CD4-positive, alpha-beta T cell treated with Interleukin-10 for 1 hour (primary cell): ENCODE measurements at regions not wholly inside any gene's neighbourhood (a gene's known extent, or its start where the extent isn't known, plus 50 kb on each side); places are given as distances from the start of the nearest gene placed in this dataset.

Source experiments
- DNase-seq: peaks from one replicate; pipeline ENCODE4 v3.0.0-alpha.2; 2020

DNA sequence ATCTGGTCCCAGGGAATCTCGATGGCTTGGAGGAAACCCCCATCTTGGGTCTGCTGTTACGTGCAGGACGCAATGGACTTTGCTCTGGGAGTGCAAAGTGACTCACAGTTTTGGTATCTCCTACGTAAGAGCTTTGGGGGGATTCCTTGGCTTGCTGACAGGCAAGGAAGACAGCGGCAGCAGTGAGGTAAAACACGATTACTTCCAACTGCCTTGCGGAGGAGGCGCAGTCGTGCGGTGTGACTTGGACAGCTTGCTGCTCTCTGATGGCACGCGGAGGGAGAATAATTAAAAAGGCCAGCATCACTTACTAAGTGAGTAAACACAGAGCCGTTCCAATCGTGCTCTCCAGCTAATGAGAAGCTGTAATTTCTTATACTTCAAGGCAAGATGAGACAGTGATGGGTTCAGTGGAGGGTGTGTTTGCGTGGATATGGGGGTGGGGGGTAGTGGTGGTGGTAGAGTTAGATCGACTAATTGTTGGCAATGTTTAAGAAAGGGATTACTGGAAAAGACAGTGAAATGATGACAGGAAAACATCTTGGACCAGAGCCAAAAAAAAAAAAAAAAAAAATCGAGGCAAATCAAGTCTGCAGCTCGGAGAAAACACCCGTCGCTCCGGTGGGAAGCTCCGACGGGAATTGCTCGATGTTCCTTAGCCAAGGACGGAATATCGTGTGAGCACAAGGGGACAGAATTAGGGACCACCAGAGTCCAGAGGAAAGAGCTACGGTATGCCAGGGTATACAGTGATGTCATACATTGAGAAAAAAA lies 184.8 kb upstream of the ZFHX3 start:
- DNase-seq: no peak

- no peak for DNase-seq
These were observed 184.1 kb upstream of the ZFHX3 start for GRCh38 chr16:73231944-73232554.

DNA sequence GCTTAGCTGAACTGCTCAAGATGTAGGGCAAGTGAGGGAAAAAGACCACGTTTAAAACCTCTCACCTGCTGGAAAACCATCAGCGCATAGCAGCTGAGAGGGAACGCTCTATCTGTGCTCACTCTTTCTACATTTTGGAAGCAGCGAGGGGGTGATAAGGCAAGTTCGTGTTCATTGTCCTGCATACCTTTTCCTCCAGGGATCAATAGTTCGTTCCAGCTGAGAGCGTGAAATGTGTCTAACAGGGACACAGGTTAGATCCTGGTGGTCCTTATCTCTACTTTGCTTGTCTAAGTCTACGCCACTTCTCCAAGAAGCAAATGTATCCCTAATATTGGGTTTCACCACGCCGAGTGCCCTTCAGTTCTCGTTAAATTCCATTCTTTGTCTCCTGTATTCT lies 183.5 kb upstream of the ZFHX3 start:
- DNase-seq: no peak

DNA sequence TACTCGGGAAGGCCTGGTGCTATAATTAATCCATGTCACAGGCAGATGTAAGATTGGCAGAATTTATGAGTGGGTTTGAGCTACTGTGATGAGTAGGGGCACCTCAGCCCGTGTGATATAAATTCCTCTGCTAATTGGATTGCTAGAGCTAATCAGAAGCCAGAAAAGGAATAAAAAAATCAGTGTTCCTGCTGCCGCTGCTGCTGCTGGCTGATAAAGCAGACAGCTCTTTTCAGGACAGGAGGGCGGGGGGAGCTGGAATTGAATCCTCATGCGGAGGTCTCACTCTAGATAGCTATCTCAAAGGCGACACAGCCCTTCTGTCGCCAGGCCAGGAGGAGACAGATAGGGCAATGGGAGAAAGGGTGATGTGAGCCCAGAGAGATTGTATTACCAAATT lies 182.7 kb upstream of the ZFHX3 start:
- no peak for DNase-seq

DNA sequence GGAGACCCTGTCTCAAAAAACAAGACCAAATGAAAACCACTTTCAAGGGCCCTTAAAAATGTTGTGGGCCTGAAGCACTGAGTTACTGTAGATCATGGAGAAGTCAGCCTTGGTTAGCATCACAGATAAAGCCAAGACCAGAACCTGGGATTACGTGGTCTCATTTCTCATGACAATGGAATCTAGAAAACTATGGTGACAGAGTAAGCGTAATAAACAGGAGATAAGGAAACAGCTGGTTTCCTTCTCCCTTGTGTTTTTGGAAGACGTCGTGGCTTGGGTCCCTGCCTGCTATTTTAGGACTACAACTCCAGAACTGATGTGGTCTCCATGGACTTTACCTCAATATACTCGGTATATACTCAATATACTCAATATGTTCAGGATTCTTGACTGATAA lies 180.7 kb upstream of the ZFHX3 start:
- no peak for DNase-seq

- no peak for DNase-seq
These were observed 178.7 kb upstream of the ZFHX3 start for GRCh38 chr16:73226675-73227074.

- no peak for DNase-seq
These were observed 178.1 kb upstream of the ZFHX3 start for GRCh38 chr16:73225983-73226382.

- no peak for DNase-seq
These were observed 172.9 kb upstream of the ZFHX3 start for GRCh38 chr16:73220836-73221235.

- DNase-seq: no peak
These were observed 171.2 kb upstream of the ZFHX3 start for GRCh38 chr16:73219176-73219575.

DNA sequence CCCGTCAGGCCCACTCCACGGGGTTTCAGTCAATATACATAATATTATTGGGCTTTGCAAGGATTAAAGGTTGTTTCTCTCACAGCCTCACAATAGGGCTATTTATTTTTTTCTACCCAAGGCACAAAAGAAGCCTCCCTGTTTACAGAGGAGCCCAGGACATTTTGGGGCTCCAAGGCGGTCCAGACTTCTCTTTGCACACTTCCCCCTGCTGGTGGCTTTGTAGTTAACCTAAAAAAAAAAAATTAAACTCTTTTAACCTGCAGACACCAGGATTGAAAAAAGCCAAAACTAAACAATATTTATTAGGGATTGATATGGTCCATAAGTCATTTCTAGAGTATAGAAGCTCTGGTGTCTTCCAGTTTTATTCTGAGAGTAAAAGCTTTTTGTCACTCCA lies 169.7 kb upstream of the ZFHX3 start:
- DNase-seq: no peak

DNA sequence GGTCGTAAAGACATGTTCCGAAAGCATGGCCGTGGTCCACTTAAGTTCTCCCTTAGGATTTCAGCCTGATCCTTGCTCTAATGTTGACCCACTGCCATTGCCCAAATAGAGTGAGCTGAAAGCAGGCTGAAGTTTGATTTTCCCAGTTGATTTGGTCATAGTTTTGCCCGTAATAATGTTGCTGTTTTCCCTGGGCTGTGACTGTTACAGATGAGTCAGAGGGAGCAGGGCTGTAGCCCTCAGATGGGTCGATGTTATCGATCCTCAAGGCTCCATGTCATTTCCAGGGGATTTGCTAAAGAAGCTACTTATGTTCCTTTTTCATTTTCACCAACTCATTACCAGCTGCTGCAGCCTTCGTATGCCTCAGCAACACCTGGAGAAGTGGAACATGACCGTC lies 169.0 kb upstream of the ZFHX3 start:
- no peak for DNase-seq

DNA sequence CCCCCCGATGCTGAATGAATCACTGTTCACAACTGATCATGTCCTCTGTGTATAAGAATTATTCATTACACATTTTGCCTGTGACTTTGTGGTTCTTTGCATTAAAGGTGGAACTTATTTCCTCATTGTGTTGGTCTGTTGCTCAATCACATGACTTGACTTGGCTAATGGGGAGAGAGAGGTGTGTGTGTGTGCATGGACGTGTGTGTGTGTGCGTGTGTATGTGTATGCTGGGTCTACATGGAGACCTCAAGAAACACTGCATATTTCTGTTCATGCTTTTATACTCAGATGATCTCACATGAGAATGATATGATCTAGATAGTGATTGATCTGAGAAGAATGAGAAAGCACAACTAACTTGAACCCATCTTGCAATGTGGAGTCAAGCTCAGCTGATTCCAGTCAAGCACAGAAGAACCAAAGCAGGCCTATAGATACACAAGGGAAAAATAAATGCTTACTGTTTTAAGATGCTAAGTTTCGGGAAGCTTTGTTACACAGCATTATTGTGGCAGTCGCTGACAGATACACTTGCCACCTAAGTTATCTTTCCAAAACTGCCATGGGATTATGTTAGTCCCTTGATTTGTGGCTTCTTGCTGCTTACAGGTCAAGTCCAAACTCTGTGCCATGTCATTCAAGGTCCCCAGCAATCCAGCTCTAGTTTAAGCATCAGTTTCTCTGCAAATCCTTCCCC lies 167.9 kb upstream of the ZFHX3 start:
- no peak for DNase-seq

- DNase-seq: no peak
These were observed 167.1 kb upstream of the ZFHX3 start for GRCh38 chr16:73214825-73215677.

DNA sequence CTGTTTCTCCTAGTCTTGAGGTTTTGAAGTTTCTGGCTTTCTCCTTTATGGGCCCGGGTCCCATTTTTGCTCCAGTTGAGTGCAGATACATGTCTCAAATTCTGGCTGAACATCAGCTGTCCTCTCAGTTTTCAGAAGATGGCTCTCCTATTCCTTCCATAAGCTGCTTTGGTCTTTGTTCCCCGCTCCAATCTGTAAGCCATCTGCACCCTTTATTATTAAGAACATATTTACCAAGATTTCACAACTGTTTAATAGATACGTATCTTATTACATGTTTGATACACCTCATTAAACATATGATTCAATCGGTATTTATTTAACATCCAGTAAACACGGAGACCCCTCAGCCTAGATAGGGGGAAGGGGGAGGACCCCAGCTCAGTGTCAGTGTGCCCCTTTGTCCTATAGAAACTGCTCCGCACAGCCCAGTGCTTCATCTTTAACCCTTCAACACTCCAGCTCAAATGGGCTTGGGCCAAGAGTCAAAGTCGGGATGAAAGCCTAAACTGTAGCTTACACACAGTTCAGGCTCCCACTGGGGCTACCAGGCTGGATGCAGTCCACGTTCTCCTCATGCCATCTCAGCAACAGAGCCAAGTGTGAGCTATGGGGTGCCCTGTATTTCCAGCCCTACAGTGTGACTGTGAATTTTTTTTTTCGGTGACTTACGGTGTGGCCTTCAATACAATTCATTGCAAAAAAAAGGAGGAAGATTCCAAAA lies 166.0 kb upstream of the ZFHX3 start:
- no peak for DNase-seq

GRCh38 chr16:73212431-73212830 lies 164.5 kb upstream of the ZFHX3 start:
- no peak for DNase-seq

- DNase-seq: no peak
These were observed 162.8 kb upstream of the ZFHX3 start for GRCh38 chr16:73210686-73211085.

DNA sequence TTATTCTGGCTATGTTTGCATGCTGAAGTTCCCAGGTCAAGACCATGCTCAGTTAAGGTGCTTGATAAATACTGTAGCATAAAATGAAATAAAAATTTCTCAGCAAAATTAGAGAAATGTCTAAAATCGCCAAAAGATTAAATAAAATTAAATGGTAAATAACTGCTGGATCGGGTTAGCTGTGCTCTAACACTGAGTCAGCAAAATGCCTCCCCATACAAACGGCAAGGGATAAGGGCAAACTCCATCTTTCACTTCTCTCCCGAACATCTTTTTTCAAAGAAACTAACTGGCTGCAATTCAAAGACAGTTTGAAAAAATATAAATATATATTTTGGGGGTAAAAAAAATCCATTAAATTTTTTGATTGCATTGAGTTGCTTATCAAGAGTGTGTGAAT lies 162.2 kb upstream of the ZFHX3 start:
- no peak for DNase-seq

DNA sequence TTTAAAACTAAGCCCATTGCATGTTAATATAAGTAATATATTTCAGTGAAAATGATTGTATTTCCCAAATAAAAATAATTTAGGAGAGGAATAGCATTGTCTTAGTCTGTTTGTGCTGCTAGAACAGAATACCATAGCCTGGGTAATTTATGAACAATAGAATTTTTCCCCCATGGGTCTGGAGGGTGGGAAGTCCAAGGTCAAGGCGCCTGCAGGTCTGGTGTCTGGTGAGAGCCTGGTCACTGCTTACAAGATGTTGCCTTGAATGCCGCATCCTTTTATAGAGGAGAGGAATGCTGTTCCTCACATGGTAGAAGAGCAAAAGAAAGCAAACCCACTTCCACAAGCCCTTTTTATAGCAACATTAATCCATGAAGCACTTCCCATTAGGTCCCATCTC lies 161.3 kb upstream of the ZFHX3 start:
- no peak for DNase-seq

DNA sequence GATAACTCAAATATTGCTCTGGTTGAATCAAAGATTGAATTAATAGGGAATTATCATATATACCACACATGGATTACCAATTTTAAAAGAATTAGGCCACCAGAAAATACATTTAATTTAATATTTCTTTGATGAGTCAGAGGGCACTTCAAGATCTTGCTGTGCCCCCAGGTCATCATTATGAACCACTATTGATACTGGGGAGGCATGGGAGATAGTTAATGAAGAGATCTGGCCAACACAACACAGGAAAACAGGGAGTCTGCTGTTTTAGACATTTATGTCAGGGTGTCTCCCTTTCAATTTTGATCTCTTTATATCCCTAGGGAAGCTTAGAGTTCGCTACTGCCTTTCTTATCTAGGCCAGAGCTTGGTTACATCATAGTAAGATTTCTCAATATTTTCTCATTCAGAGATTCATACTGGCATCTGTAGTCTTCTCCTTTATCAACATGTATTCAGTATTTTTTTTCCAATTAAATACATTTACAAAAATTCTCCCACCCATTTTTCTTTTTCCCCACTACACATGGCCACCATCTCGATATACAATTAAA lies 158.3 kb upstream of the ZFHX3 start:
- DNase-seq: no peak

GRCh38 chr16:73205153-73205886 lies 157.4 kb upstream of the ZFHX3 start:
- no peak for DNase-seq

GRCh38 chr16:73204359-73205152 lies 156.6 kb upstream of the ZFHX3 start:
- no peak for DNase-seq
